ENCODE measurements at regions not wholly inside any gene's neighbourhood (a gene's known extent, or its start where the extent isn't known, plus 50 kb on each side); places are given as distances from the start of the nearest gene placed in this dataset.

DNA sequence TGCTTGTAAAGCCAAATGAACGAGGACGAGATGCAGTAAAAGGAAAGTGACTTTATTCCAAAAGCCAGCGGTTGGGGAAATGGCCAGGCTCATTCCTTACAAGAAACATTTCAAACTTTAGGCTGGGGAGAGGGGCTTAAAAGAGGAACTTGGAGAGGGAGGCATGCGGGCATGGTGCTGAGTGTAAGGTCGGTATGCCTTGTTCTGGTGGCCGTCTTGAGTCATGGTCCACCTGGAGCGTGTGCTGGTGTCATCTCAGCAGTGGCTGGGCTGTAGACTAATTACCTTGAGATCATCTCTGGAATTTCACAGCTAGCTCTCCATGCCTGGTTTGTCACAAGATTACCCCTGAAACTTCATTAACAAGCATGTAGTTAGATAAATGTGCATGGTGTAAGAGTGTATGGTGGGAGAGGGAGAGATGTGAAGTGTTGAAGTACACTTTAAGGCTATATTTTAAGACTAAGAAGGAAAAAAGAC, 156.4 kb upstream of the PFN2 start:
- TF ChIP-seq POLR2AphosphoS5 (IDR thresholded peaks at IDR 0.05; ENCODE audit: low read depth, low read length): no peak
- TF ChIP-seq, protein P1, sequence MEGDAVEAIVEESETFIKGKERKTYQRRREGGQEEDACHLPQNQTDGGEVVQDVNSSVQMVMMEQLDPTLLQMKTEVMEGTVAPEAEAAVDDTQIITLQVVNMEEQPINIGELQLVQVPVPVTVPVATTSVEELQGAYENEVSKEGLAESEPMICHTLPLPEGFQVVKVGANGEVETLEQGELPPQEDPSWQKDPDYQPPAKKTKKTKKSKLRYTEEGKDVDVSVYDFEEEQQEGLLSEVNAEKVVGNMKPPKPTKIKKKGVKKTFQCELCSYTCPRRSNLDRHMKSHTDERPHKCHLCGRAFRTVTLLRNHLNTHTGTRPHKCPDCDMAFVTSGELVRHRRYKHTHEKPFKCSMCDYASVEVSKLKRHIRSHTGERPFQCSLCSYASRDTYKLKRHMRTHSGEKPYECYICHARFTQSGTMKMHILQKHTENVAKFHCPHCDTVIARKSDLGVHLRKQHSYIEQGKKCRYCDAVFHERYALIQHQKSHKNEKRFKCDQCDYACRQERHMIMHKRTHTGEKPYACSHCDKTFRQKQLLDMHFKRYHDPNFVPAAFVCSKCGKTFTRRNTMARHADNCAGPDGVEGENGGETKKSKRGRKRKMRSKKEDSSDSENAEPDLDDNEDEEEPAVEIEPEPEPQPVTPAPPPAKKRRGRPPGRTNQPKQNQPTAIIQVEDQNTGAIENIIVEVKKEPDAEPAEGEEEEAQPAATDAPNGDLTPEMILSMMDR (IDR thresholded peaks at IDR 0.05; ENCODE audit: control extremely low read depth in 1 of 3, insufficient read depth in 1 of 3, low read depth in 1 of 3, low read length in 3 of 3): no peak
- TF ChIP-seq RXRA (IDR thresholded peaks at IDR 0.05; ENCODE audit: insufficient read depth, low read depth, low read length): no peak
